Bronchial epithelial cell (primary cell): ENCODE measurements at regions not wholly inside any gene's neighbourhood (a gene's known extent, or its start where the extent isn't known, plus 50 kb on each side); places are given as distances from the start of the nearest gene placed in this dataset.
A peak's percentile ranks its signal among the peaks of the same experiment; 100 is the strongest.

Source experiments
- DNase-seq: peaks from one replicate; pipeline ENCODE4 v3.0.0-alpha.2; 2010; ENCODE audit warnings: low read depth
- FAIRE-seq: peaks from 2 replicates; lab custom pipeline; 2011; peaks lifted over from hg19 to GRCh38; lab: Jason Lieb, UNC
- H3K27me3 ChIP-seq: 2 replicates; pipeline ENCODE4 v1.5.1; 2011; ENCODE audit warnings: low read length; ENCODE audit not compliant: control insufficient read depth, insufficient read depth
- H3K36me3 ChIP-seq: 2 replicates; pipeline ENCODE4 v1.5.1; 2011; ENCODE audit warnings: low read length; ENCODE audit not compliant: control insufficient read depth, insufficient read depth
- H3K4me3 ChIP-seq: 2 replicates; pipeline ENCODE4 v1.5.1; 2011; ENCODE audit warnings: mild to moderate bottlenecking, low read depth, low read length, control low read depth
- CTCF ChIP-seq: IDR thresholded peaks from 2 replicates; pipeline ENCODE4 v1.5.1; 2011; ENCODE audit warnings: mild to moderate bottlenecking, moderate library complexity, low read length, control low read depth, inconsistent platforms; ENCODE audit not compliant: insufficient read depth, severe bottlenecking

DNA sequence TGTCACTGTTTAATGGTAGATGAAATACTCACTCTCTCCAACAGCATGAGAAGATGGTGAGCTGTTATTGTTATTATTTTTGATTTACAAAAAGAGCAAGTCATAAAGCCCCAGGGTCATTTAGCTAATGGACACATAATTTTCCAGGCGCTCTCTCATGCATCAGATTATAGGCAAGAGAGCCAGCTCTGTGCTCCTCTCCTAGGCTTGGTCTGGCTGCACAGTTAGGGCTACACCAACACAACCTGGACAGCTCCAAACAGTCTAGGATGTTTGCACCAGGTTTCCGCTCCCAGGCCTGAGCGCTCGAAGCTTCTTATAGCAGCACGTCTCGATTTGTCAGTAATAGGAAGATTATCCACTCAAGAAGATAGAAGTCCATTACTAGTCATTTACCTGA is 123.7 kb downstream of the FAM43A start:
- Histone ChIP-seq H3K36me3 (no peaks in the 10 kb centered on the region), H3K4me3 (no peak overlapping the region), H3K27me3 (peaks cover 5% of the 10 kb centered on the region)
- no peak for TF ChIP-seq CTCF
- DNase-seq (no peak), FAIRE-seq (no peak)

- no peak for FAIRE-seq
- no peaks in the 10 kb centered on the region for H3K36me3 ChIP-seq
- TF ChIP-seq CTCF: no peak
- peaks cover 5% of the 10 kb centered on the region for H3K27me3 ChIP-seq
- no peak for DNase-seq
- H3K4me3 ChIP-seq: no peak overlapping the region
Measured at GRCh38 chr3:194810076-194810475, 124.4 kb downstream of the FAM43A start.

- no peak for TF ChIP-seq CTCF
- Histone ChIP-seq H3K36me3 (no peaks in the 10 kb centered on the region), H3K4me3 (no peak overlapping the region), H3K27me3 (no peaks in the 10 kb centered on the region)
- FAIRE-seq: no peak
- no peak for DNase-seq
Measured at GRCh38 chr3:194811118-194811517, 125.4 kb downstream of the FAM43A start.

DNA sequence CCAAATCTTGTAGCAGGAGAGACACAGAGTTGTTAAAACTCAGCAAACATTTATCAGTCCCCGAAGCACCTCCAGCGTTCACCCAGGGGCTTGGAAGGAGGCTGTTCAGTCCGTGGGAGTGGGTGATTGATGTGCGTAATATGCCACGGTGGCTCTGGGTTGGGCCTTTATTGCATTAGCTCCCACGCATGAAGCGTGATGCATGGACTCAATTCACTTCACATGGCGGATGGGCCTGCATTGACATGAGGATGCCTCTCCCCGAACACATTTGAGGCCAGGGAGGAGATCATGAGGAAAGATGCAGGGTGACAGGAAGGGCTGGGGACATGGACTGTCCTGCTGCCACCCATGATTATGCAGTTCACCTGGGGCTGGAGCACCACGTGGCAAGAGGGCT is 126.5 kb downstream of the FAM43A start:
- Histone ChIP-seq H3K27me3 (peaks cover under 1% of the 10 kb centered on the region), H3K4me3 (no peak overlapping the region), H3K36me3 (no peaks in the 10 kb centered on the region)
- TF ChIP-seq CTCF: no peak
- FAIRE-seq (peak; percentile 40), DNase-seq (no peak)

DNA sequence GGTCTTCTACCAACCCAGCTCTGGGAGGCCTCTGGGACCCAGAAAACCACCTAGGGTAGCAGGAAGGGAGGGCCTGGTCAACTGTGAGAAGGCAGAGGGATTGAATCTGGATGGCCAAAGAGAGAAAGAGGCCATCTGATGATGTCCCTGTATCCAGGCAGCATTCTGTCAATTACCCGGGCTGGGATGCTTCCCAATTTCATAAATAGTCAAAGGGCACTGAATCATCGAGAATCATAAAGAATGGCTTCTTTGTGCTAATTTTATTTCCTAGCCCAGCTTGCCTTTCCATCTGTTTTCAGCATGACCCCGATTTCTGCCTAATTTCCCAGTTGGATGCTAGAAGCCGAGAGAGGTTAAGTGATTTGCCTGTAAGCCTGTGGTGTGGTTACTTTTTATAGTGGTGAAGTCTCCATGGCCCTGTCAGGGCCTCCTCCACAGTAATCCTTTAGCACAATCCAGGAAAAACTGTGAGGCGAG is 129.2 kb downstream of the FAM43A start:
- Histone ChIP-seq H3K27me3 (peaks cover 4% of the 10 kb centered on the region), H3K4me3 (no peak overlapping the region), H3K36me3 (no peaks in the 10 kb centered on the region)
- TF ChIP-seq CTCF: no peak
- no peak for DNase-seq
- no peak for FAIRE-seq

DNA sequence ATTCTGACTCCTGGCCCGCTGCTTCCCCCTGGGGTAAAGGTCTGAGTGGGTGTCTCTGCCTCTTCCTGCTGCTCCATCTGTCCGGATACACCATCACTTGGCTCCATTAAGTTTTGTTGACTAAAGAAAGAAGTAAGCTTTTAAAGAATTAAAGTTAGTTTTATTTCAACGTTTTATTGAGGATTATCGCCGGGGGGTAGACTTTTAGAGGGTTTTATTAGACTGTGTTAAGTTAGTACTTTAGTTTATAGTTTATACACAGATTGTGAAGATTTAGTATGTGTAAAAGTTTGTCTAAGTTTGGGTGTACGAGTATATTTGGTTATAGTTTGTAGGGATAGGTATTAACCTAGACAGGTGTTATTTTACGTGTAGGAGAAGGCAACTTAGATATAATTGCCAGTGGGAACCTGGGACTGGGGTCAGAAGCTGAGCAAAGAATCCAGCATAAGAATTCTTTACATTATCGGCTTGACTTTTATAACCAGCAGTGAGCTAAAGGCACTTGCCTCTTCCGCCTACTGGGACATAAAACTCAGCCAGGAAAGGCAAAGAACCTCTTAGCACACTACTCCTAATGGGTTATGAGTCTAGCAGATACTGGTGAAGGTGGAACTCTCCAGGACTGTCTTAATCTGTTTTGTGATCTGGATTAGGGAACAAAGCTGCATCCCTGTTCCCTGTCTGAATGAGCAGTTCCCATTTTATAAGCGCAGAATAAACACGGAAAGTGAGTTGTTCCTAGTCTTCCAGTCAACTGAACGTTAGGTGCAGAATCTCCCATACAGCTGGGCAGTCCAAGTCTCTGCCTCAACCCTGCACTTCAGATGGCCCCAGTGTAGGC is 131.3 kb downstream of the FAM43A start:
- DNase-seq (no peak), FAIRE-seq (no peak)
- no peak for TF ChIP-seq CTCF

More for the DNA sequence above, 131.3 kb downstream of the FAM43A start:
- H3K4me3 ChIP-seq: no peak overlapping the region
- H3K36me3 ChIP-seq: no peaks in the 10 kb centered on the region
- H3K27me3 ChIP-seq: peaks cover 4% of the 10 kb centered on the region
